GM23338 (cell line): ENCODE measurements at regions not wholly inside any gene's neighbourhood (a gene's known extent, or its start where the extent isn't known, plus 50 kb on each side); places are given as distances from the start of the nearest gene placed in this dataset.
A peak's percentile ranks its signal among the peaks of the same experiment; 100 is the strongest.

ENCODE experiments used
- ATAC-seq: fragments of 200-7000 bp; cut with Tn5 transposase; 3 replicates; pipeline ENCODE4 v1.9.1; 2020
- DNase-seq: peaks from one replicate; pipeline ENCODE4 v3.0.0-alpha.2; 2015; ENCODE audit warnings: low spot score
- H2AFZ ChIP-seq: fragments of 200-600 bp; sonication (generic); 2 replicates; pipeline ENCODE4 v1.8.0; 2016; ENCODE audit warnings: antibody characterized with exemption, mild to moderate bottlenecking, moderate library complexity
- H3F3A ChIP-seq: fragments of 200-600 bp; sonication (generic); replicated peaks from 2 replicates; pipeline ENCODE4 v1.8.0; 2017; ENCODE audit warnings: antibody characterized with exemption, mixed run types, low read depth
- H3K27ac ChIP-seq: fragments of 200-600 bp; sonication (generic); 2 replicates; pipeline ENCODE4 v1.6.1; 2016; ENCODE audit warnings: low read depth
- H3K27me3 ChIP-seq: fragments of 200-600 bp; sonication (generic); 2 replicates; pipeline ENCODE4 v1.8.0; 2016; ENCODE audit warnings: mild to moderate bottlenecking, mixed run types, moderate library complexity; ENCODE audit not compliant: insufficient read depth
- H3K36me3 ChIP-seq: fragments of 200-600 bp; sonication (generic); 2 replicates; pipeline ENCODE4 v1.8.0; 2016; ENCODE audit warnings: mild to moderate bottlenecking; ENCODE audit not compliant: insufficient read depth
- H3K4me1 ChIP-seq: fragments of 200-600 bp; sonication (generic); 2 replicates; pipeline ENCODE4 v1.8.0; 2016; ENCODE audit warnings: mild to moderate bottlenecking, moderate library complexity; ENCODE audit not compliant: insufficient read depth
- H3K4me2 ChIP-seq: fragments of 200-600 bp; sonication (generic); 2 replicates; pipeline ENCODE4 v1.7.1; 2017; ENCODE audit warnings: mixed run types
- H3K4me3 ChIP-seq: fragments of 200-600 bp; sonication (generic); 2 replicates; pipeline ENCODE4 v1.6.1; 2016; ENCODE audit warnings: mixed run types
- H3K79me2 ChIP-seq: fragments of 200-600 bp; sonication (generic); replicated peaks from 2 replicates; pipeline ENCODE4 v1.8.0; 2017; ENCODE audit warnings: mild to moderate bottlenecking; ENCODE audit not compliant: insufficient read depth
- H3K9me2 ChIP-seq: fragments of 200-600 bp; sonication (generic); 2 replicates; pipeline ENCODE4 v1.8.0; 2017; ENCODE audit not compliant: insufficient read depth
- H4K20me1 ChIP-seq: fragments of 200-600 bp; sonication (generic); replicated peaks from 2 replicates; pipeline ENCODE4 v1.8.0; 2017; ENCODE audit warnings: mild to moderate bottlenecking; ENCODE audit not compliant: insufficient read depth
- H3K27ac Mint-ChIP-seq: 2 replicates; pipeline ENCODE4 v1.8.0; 2020; ENCODE audit warnings: inconsistent platforms, mild to moderate bottlenecking, moderate library complexity, mixed read lengths
- H3K27me3 Mint-ChIP-seq: 3 replicates; pipeline ENCODE4 v1.8.0; 2022; ENCODE audit warnings: low read depth, mild to moderate bottlenecking, moderate library complexity, mixed read lengths, inconsistent platforms; ENCODE audit not compliant: insufficient read depth, poor library complexity
- H3K36me3 Mint-ChIP-seq: 3 replicates; pipeline ENCODE4 v1.8.0; 2021; ENCODE audit warnings: low read depth, mild to moderate bottlenecking, inconsistent platforms, moderate library complexity, mixed read lengths
- H3K4me1 Mint-ChIP-seq: 3 replicates; pipeline ENCODE4 v1.8.0; 2020; ENCODE audit warnings: mild to moderate bottlenecking, inconsistent platforms, mixed read lengths
- H3K4me3 Mint-ChIP-seq: 3 replicates; pipeline ENCODE4 v1.8.0; 2021; ENCODE audit warnings: moderate library complexity, mild to moderate bottlenecking, inconsistent platforms, mixed read lengths
- H3K9me3 Mint-ChIP-seq: 3 replicates; pipeline ENCODE4 v1.8.0; 2020; ENCODE audit warnings: moderate library complexity, mild to moderate bottlenecking, inconsistent platforms, mixed read lengths
- CREB1 ChIP-seq: fragments of 250-450 bp; sonication (Bioruptor Pico); IDR thresholded peaks from 2 replicates; pipeline ENCODE4 v1.5.0; 2020; ENCODE audit warnings: low read depth, mild to moderate bottlenecking, moderate library complexity
- EZH2 ChIP-seq: fragments of 200-600 bp; sonication (generic); IDR thresholded peaks from one replicate; pipeline ENCODE4 v1.8.0; 2017; ENCODE audit warnings: antibody characterized with exemption, mild to moderate bottlenecking, low read depth; ENCODE audit not compliant: unreplicated experiment
- EZH2phosphoT487 ChIP-seq: fragments of 200-600 bp; sonication (generic); IDR thresholded peaks from one replicate; pipeline ENCODE4 v1.8.1; 2018; ENCODE audit warnings: antibody characterized with exemption; ENCODE audit not compliant: unreplicated experiment
- JUNB ChIP-seq: IDR thresholded peaks from one replicate; pipeline ENCODE4 v1.6.1; 2016; ENCODE audit warnings: antibody characterized with exemption; ENCODE audit not compliant: unreplicated experiment
- NANOG ChIP-seq: IDR thresholded peaks from 2 replicates; pipeline ENCODE4 v1.6.1; 2016; ENCODE audit warnings: antibody characterized with exemption, borderline replicate concordance
- POLR2AphosphoS5 ChIP-seq: IDR thresholded peaks from 2 replicates; pipeline ENCODE4 v1.6.1; 2016; ENCODE audit warnings: antibody characterized with exemption, low read depth
- STAT1 ChIP-seq: IDR thresholded peaks from one replicate; pipeline ENCODE4 v1.6.1; 2016; ENCODE audit warnings: antibody characterized with exemption; ENCODE audit not compliant: unreplicated experiment
- ZNF114 ChIP-seq: fragments of 250-450 bp; sonication (Bioruptor Pico); IDR thresholded peaks from 2 replicates; pipeline ENCODE4 v1.5.0; 2020; ENCODE audit warnings: mild to moderate bottlenecking, moderate library complexity
- ZNF331 ChIP-seq: fragments of 250-450 bp; sonication (Bioruptor Pico); IDR thresholded peaks from 2 replicates; pipeline ENCODE4 v1.5.0; 2020; ENCODE audit warnings: low read depth, mild to moderate bottlenecking, moderate library complexity
- TF ChIP-seq, protein P1 (sequence below): fragments of 250-450 bp; sonication (Bioruptor Pico); IDR thresholded peaks from 2 replicates; pipeline ENCODE4 v1.5.0; 2020; ENCODE audit warnings: mild to moderate bottlenecking, moderate library complexity
- TF ChIP-seq, protein P2 (sequence below): IDR thresholded peaks from 2 replicates; pipeline ENCODE4 v1.6.1; 2016; ENCODE audit warnings: antibody characterized with exemption
- TF ChIP-seq, protein P3 (sequence below), 2 experiments: fragments of 200-600 bp in 1 of 2; sonication (generic) in 1 of 2; conservative IDR thresholded peaks; 2 replicates each; pipeline versions ENCODE4 v1.5.1 to v1.6.1; 2016 to 2017; ENCODE audit warnings: antibody characterized with exemption in 2 of 2, low read depth in 2 of 2, mild to moderate bottlenecking in 2 of 2, moderate library complexity in 1 of 2
- TF ChIP-seq, protein P4 (sequence below): IDR thresholded peaks from one replicate; pipeline ENCODE4 v1.6.1; 2018; ENCODE audit warnings: antibody characterized with exemption; ENCODE audit not compliant: unreplicated experiment

DNA sequence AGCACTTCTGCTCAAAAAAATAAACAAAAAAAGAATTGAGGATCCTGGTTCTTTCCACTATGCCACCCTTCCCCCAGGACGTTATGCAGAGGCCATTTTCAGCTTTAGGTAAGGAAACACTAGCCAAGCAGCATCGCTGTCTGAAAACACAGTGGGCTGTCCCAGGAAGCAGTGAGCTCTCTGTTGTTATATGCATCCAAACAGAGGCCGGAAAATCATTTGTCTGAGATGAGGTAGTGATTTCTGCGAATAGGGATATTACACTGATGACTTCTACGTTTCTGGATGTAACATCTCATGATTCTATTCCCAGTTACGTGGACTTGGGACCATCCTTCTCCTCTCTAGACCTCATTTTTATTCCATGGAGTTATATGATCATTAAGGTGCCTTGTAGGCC is 137.2 kb downstream of the OMA1 start:
- no peak; the same call in 2 of the 3 replicates for ATAC-seq
- Histone ChIP-seq H3K36me3 (no peaks in the 10 kb centered on the region), H3K27ac (no peak overlapping the region), H4K20me1 (no peaks in the 10 kb centered on the region), H3F3A (no peaks in the 10 kb centered on the region), H3K4me3 (no peak overlapping the region), H3K4me2 (no peak overlapping the region), H3K79me2 (no peaks in the 10 kb centered on the region), H2AFZ (peak overlapping the region; percentile 93), H3K27me3 (no peaks in the 10 kb centered on the region), H3K9me2 (no peaks in the 10 kb centered on the region), H3K4me1 (peaks cover 4% of the 10 kb centered on the region; the same call in 1 of the 2 replicates)
- H3K27me3 Mint-ChIP-seq = no peaks in the 10 kb centered on the region
- H3K4me1 Mint-ChIP-seq = no peaks in the 10 kb centered on the region
- no peaks in the 10 kb centered on the region for H3K9me3 Mint-ChIP-seq
- H3K4me3 Mint-ChIP-seq = no peak overlapping the region
- no peak overlapping the region for H3K27ac Mint-ChIP-seq
- no peak for TF ChIP-seq ZNF331
- no peak for TF ChIP-seq EZH2
- TF ChIP-seq, protein P1, sequence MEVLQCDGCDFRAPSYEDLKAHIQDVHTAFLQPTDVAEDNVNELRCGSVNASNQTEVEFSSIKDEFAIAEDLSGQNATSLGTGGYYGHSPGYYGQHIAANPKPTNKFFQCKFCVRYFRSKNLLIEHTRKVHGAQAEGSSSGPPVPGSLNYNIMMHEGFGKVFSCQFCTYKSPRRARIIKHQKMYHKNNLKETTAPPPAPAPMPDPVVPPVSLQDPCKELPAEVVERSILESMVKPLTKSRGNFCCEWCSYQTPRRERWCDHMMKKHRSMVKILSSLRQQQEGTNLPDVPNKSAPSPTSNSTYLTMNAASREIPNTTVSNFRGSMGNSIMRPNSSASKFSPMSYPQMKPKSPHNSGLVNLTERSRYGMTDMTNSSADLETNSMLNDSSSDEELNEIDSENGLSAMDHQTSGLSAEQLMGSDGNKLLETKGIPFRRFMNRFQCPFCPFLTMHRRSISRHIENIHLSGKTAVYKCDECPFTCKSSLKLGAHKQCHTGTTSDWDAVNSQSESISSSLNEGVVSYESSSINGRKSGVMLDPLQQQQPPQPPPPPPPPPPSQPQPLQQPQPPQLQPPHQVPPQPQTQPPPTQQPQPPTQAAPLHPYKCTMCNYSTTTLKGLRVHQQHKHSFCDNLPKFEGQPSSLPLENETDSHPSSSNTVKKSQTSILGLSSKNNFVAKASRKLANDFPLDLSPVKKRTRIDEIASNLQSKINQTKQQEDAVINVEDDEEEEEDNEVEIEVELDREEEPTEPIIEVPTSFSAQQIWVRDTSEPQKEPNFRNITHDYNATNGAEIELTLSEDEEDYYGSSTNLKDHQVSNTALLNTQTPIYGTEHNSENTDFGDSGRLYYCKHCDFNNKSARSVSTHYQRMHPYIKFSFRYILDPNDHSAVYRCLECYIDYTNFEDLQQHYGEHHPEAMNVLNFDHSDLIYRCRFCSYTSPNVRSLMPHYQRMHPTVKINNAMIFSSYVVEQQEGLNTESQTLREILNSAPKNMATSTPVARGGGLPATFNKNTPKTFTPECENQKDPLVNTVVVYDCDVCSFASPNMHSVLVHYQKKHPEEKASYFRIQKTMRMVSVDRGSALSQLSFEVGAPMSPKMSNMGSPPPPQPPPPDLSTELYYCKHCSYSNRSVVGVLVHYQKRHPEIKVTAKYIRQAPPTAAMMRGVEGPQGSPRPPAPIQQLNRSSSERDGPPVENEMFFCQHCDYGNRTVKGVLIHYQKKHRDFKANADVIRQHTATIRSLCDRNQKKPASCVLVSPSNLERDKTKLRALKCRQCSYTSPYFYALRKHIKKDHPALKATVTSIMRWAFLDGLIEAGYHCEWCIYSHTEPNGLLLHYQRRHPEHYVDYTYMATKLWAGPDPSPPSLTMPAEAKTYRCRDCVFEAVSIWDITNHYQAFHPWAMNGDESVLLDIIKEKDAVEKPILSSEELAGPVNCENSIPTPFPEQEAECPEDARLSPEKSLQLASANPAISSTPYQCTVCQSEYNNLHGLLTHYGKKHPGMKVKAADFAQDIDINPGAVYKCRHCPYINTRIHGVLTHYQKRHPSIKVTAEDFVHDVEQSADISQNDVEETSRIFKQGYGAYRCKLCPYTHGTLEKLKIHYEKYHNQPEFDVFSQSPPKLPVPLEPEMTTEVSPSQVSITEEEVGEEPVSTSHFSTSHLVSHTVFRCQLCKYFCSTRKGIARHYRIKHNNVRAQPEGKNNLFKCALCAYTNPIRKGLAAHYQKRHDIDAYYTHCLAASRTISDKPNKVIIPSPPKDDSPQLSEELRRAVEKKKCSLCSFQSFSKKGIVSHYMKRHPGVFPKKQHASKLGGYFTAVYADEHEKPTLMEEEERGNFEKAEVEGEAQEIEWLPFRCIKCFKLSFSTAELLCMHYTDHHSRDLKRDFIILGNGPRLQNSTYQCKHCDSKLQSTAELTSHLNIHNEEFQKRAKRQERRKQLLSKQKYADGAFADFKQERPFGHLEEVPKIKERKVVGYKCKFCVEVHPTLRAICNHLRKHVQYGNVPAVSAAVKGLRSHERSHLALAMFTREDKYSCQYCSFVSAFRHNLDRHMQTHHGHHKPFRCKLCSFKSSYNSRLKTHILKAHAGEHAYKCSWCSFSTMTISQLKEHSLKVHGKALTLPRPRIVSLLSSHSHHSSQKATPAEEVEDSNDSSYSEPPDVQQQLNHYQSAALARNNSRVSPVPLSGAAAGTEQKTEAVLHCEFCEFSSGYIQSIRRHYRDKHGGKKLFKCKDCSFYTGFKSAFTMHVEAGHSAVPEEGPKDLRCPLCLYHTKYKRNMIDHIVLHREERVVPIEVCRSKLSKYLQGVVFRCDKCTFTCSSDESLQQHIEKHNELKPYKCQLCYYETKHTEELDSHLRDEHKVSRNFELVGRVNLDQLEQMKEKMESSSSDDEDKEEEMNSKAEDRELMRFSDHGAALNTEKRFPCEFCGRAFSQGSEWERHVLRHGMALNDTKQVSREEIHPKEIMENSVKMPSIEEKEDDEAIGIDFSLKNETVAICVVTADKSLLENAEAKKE (CRISPR knock-in tag) = no peak
- no peak for TF ChIP-seq STAT1
- TF ChIP-seq, protein P2, sequence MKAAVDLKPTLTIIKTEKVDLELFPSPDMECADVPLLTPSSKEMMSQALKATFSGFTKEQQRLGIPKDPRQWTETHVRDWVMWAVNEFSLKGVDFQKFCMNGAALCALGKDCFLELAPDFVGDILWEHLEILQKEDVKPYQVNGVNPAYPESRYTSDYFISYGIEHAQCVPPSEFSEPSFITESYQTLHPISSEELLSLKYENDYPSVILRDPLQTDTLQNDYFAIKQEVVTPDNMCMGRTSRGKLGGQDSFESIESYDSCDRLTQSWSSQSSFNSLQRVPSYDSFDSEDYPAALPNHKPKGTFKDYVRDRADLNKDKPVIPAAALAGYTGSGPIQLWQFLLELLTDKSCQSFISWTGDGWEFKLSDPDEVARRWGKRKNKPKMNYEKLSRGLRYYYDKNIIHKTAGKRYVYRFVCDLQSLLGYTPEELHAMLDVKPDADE = no peak
- TF ChIP-seq, protein P3, sequence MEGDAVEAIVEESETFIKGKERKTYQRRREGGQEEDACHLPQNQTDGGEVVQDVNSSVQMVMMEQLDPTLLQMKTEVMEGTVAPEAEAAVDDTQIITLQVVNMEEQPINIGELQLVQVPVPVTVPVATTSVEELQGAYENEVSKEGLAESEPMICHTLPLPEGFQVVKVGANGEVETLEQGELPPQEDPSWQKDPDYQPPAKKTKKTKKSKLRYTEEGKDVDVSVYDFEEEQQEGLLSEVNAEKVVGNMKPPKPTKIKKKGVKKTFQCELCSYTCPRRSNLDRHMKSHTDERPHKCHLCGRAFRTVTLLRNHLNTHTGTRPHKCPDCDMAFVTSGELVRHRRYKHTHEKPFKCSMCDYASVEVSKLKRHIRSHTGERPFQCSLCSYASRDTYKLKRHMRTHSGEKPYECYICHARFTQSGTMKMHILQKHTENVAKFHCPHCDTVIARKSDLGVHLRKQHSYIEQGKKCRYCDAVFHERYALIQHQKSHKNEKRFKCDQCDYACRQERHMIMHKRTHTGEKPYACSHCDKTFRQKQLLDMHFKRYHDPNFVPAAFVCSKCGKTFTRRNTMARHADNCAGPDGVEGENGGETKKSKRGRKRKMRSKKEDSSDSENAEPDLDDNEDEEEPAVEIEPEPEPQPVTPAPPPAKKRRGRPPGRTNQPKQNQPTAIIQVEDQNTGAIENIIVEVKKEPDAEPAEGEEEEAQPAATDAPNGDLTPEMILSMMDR (conservative IDR thresholded peaks at IDR 0.05; ENCODE audit: low read depth in 2 of 2) = no peak
- no peak for TF ChIP-seq JUNB
- TF ChIP-seq NANOG = no peak
- TF ChIP-seq CREB1 (CRISPR knock-in tag) = no peak
- no peak for TF ChIP-seq ZNF114 (CRISPR knock-in tag)
- TF ChIP-seq EZH2phosphoT487 = no peak
- TF ChIP-seq, protein P4, sequence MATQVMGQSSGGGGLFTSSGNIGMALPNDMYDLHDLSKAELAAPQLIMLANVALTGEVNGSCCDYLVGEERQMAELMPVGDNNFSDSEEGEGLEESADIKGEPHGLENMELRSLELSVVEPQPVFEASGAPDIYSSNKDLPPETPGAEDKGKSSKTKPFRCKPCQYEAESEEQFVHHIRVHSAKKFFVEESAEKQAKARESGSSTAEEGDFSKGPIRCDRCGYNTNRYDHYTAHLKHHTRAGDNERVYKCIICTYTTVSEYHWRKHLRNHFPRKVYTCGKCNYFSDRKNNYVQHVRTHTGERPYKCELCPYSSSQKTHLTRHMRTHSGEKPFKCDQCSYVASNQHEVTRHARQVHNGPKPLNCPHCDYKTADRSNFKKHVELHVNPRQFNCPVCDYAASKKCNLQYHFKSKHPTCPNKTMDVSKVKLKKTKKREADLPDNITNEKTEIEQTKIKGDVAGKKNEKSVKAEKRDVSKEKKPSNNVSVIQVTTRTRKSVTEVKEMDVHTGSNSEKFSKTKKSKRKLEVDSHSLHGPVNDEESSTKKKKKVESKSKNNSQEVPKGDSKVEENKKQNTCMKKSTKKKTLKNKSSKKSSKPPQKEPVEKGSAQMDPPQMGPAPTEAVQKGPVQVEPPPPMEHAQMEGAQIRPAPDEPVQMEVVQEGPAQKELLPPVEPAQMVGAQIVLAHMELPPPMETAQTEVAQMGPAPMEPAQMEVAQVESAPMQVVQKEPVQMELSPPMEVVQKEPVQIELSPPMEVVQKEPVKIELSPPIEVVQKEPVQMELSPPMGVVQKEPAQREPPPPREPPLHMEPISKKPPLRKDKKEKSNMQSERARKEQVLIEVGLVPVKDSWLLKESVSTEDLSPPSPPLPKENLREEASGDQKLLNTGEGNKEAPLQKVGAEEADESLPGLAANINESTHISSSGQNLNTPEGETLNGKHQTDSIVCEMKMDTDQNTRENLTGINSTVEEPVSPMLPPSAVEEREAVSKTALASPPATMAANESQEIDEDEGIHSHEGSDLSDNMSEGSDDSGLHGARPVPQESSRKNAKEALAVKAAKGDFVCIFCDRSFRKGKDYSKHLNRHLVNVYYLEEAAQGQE = no peak
- no peak for TF ChIP-seq POLR2AphosphoS5
- no peaks in the 10 kb centered on the region for H3K36me3 Mint-ChIP-seq
- DNase-seq = no peak
